MV-4-11 (cell line): ENCODE measurements at regions not wholly inside any gene's neighbourhood (a gene's known extent, or its start where the extent isn't known, plus 50 kb on each side); places are given as distances from the start of the nearest gene placed in this dataset.

Experiments
- DNase-seq: peaks from one replicate; lab custom pipeline; 2025; lab: John Stamatoyannopoulos, UW

DNA sequence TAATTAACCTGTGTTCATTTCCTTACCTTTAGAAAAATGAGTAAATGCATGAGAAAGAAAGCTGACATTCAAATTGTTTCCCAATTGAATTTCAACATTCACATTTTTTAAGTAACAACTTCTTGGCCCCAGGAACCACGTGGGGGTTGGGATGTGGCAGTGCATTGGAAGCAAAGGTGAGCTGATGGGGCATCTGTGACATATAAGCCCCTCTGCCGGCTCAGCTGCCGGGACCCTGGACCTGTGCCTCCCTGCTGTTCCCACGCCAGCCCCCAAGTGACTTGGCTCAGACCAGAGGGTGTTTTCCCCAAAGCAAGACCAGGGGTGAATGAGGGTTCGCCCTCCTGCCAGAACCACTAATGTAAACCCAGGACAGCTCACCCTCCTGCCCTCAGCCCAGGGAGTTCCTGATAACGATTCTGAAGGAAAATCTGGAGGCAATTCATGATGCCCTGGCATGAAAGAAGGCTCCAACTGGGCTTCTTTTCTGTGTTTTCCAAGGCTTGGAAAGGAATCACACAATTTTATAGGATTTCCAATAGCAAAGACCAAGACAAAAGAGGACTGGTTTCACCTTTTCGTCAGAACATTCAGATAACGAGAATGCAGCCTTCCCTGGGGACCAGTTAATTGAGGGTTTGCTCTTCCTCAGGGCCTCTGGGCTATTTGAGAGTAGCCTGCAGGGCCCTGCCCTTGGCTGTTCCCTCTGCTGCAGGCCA is 193.2 kb upstream of the TWIST2 start:
- no peak for DNase-seq

DNA sequence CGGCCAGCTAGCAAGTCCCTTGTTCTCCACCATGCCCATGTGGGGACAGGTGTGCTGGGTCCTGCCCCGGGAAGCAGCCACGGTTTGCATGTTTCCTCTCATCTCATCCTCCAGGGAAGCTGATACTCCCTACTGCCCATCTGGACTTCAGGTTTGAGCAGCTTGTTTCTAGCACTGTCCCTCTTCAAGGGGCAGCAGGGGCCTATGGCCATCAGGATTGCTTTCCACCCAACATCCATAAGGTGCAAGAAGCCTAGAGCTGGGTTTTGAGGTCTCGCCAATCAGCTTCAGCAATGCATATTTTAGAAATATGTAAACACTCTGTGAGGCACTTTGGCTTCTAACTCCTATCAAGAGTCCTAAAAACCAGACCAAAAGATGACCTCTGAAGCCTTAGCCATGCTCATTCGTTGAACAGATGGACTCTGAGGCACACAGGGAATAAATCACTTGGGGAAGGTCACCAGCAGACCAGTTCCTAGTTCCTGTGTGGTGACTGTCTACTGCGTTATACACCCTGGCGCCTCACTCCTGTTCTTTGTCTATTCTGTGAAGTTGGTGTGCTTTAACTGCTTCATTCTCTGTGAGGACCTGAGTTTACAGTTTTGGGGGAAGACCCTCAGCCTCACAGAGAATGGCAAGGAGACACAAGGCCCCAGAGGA is 192.6 kb upstream of the TWIST2 start:
- peak; percentile 11 for DNase-seq

DNA sequence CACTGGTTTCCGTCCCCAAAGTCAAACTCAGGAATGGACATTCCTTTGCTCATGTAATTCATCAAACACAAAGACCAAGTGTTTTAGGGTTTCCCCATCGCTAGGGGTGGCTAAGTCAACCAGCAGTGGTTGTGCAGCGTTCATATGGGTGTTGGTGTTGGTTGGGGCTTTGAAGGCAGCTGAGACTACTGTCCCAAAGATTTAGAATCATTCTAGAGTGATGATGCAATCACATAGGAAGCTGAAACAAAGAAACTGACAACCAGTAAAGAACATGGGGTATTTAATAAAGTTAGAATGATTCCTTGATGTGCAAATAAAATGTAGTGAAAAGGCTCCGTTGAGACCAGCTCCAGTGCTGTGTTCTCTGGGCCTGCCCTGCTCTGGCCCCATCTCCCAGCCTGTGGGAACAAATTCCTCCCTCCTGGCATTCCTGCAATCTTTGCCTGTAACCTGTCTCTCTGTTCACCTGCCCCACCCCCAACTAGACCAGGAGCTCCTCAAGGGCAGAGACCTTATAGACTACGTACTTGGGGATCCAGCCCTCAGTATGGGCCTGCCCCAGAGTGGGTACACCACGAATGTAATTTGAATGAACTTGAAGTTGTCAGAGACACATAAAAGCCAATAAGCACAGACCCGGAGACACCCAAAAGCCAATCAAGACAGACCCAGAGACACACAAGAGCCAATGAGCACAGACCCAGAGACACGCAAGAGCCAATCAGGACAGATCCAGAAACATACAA is 191.7 kb upstream of the TWIST2 start:
- DNase-seq, result peak; percentile 3

DNA sequence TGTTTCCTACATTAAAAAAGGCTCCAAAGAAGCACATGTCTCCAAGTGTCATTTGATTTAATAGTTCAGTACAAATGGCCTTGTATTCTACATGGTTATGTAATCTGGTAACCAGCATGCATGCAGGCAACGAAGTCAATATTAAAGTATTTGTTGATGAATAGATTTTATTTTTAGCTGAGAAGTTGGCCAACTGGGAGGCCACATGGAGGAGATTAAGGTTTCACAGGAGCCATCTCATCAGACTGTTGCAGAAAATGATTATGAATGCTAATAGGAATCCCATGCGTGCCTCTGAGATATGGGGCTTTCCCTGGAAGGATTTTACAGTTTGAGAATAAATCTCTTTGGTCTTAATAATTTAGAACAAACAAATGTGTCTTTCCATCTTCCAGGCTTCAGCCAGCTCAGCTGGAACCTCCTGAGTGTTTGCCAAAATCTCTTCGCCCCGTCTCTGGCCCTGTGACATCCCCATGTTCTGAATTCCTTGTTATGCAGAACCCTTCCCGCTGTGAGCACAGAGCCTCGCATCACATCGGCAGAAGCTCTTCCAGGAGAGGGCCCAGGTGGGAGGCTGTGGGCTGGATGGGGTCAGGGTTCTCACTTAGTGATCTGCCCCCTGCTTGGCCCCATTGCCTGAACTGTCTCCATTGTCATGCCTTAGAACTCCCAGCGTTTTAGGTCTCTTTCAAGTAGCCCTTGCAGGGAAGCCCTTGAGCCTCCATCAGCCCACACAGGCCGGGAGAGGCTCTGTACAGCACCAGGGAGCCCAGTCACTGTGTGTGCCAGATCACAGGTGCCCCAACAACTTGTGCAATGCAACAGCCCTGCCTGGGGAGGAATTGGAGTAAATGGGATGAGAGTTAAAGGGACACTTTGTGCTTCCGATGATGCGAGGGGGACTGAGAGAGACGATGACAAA is 190.5 kb upstream of the TWIST2 start:
- no peak for DNase-seq

DNA sequence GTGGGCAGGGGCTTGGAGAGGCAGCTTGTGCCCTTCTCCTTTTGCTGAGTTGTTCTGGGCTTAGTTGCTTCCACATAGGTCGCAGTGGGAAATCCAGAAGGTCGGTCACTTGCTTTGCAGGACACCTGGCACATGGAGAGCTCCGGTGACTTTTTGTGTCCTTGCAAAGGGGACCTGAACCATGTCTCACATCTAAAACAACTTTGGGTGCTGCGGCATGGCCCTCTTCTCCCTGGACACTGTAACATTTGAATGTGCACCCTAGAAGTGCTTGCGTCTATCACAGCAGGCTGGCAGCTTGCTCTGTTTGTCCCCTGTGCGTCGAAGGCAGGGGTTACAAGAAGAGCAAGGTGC is 189.9 kb upstream of the TWIST2 start:
- DNase-seq, result no peak

DNA sequence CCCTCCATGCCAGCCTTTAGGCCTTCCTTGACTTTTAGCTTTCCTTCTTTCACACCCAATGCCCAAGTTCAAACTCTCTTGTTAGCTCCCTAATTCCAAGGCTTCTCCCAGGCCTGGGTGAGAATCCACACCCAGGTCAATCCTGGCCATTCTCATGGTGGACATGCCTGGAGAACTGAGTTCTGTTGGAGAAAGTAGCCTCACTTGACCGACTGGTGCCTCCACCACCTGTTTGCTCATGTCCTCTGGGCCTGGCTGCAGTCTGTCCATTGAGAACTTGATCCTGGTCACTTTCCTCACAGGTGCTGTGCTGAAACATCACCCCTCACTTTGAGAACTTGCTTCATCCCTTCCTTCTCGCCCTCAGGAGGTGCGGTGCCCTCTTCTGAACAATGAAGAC is 189.1 kb upstream of the TWIST2 start:
- DNase-seq, result no peak

DNA sequence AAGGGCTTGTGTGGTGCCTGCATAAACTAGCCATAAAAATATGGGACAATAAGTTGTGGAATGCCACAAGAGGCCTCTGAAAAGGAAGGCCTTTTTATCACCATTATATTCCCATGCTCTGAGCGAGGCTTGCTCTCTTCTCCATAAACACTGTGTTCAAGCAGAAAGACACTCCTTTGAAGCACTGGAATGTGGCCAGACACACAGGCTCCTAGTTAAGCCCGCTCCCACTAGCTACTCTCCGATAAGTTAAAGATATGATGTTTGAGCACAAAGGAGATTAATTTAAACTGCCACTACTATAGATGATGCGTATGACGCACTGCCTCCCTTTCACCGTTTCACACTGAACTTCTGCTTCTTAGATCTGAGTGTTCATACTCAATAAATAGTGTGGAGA is 188.7 kb upstream of the TWIST2 start:
- no peak for DNase-seq

DNA sequence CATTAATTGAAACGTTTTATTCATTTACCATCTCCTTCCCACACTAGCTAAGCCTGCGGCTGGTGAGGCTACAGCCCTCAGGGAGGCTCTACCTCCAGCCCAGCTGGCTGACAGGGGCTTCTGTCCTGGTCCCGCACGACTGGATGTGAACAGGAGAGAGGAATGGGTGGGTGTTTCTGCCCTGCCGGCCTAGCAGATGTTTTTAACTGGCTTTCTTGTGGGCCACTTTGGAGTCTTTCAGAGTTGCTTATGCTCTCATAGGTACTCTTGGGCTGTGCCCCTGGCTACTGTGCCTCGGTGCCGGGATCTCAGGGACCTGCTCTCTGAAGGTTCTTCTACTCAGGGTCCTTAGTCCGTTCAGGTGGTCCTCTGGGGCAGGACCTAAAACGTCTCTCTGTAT is 184.3 kb upstream of the TWIST2 start:
- DNase-seq, result no peak

DNA sequence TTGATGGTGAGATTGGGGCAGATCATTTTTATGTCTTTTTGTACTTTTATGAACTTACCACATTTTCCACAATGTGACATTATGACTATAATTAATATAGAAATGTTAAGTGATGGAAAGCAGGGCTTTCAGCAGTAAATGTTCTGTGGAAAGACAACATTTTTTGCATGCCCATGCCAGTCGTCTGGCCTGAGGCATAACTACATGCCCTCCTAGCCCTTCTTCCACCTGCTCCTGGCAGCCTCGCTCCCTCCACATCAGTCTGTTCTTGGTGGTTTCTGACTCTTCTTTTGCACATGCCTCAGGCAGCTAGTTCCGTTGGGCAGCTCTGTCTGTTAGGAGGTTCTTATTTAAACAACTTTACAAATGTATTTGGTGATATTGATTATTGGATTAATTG is 182.0 kb upstream of the TWIST2 start:
- no peak for DNase-seq

DNA sequence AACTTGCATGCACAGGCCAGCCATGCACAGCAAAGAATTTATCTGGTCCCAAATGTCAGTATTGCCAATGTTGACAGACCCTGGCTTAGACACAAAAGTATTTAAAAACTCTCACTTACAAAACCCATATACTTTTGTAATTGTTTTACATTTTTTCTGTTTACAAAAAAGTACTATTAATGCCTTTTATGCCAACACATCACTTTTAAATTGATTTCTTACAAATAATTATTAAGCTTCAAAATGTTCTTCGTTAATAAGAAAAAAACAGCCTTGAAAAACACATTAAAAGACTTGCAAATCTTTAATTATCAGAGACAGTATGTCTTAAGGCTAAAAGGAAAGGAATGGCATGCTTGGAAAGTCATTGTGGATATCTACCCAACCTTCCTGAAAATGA is 181.3 kb upstream of the TWIST2 start:
- DNase-seq, result no peak

DNA sequence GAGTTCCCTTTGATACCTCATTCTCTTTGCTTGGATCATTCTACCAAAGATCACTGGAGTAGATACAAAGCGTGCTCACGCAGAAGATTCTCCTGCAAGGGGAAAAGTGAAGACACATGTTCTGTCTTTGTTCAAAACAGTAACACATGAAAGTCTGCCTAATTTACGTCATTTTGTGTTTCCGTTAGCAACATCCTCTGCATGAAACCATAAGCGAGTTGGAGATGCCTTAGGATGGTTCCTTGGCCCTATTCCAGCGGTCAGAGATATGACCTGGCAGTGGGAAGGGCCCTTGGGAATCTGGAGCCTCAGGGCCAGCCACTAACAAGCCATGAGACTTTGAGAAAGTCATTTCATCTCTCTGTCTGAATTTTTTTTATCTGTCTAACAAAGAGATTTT is 180.9 kb upstream of the TWIST2 start:
- DNase-seq, result no peak

DNA sequence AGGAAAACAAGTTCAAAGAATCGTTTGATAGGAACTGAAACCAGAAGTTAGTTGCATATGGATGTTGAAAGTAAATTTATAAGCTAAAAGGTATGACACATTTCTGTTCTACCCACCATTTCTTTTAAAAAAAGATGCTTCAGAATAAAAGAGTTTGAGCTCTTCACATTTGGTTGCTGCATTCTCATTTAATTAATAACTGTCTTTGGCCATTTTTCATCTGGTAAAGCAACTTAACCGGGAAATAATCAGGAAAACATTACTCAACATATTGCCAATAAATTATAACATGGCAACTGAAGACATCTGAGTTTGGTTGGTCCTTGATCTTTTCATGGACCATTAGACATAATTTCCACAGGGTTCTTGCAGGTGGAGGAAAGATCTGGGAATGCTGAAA is 180.2 kb upstream of the TWIST2 start:
- DNase-seq, result peak; percentile 48

DNA sequence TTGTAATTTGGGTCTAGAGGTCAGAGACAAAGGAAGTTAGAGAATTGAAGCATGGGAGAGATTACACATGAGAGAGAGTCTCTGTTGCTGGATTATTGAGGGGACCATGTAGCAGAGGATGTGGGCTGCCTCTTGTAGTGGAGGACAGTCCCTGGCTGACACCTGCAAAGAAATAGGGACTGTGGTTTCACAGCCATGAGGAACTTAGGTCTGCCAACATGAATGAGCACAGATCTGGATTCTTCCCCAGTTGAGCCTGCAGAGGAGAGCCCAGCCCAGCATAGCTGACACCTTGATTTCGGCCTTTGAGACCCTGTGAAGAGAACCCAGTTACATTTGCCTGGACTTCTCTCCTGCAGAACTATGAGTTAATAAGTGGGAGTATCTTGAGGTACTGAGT is 179.5 kb upstream of the TWIST2 start:
- DNase-seq, result no peak

DNA sequence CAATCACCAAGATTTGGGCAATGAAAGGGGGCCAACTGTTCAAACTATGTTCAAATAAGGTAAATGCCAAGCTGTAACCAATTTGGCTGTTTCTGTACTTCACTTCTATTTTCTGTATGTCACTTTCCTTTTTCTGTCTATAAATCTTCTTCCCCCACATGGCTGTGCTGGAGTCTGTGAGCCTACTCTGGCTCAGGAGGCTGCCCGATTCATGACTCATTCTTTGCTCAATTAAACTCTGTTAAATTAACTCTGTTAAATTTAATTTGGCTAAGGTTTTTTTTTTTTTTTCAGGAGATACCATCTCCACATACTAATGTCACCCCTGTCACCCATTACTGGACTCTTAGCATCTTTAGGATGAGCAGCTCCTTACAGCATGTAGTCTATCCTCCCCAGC is 178.8 kb upstream of the TWIST2 start:
- DNase-seq, result no peak

DNA sequence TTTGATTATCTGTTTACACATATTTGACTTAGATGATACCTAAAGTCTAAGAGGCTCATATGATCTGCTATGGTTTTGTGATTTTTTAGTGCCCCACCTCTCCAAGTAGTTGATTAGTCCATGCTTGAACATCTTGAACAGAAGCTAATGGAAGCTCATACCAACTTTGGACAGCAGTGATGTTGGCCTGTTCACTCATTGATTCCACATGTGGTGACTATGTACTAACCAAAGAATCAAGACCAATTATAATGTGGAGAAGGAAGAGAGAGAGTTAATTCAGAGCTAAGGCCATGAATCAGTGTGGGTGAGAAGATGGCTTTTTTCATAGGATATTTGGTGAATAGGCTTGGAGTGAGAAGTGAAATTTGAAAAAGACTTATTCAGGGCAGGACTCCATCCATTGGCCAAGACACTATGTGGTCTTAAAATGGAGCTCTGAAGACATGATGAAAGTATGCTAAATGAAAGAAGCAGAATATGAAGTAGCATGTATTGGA is 178.3 kb upstream of the TWIST2 start:
- DNase-seq, result no peak

DNA sequence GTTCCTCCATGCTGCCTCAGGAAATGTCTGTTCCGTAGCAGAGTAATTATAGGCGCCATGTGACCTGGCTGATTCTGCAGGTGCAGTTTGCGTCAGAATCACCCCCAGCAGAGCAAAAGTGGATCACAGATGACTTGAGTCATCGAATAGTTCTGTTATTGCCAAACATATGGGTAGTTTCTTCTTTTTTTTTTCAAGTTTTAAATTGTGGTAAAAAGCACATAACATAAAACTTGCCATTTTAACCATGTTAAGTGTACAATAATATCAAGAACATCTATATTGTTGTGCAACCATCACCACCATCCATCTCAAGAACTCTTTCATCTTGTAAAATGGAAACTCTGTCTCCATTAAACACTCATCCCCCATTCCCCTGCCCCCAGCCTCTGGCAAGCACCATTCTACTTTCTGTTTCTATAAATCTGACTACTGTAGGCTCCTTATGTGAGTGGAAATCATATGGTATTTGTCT is 177.7 kb upstream of the TWIST2 start:
- DNase-seq, result peak; percentile 65

DNA sequence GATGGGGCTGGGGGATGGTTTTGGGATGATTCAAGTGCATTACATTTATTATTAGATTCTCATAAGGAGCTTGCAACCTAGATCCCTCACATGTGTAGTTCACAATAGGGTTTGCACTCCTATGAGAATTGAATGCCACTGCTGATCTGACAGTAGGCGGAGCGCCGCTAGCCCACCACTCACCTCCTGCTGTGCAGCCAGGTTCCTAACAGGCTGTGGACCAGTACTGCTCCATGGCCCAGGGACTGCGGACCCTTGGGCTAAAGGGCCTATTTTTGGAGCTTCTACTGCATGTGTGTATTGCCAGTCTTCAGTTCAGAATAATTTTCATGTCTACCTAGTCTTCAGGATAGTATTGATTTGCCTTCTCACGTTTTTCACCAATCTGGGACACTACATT is 165.3 kb upstream of the TWIST2 start:
- DNase-seq, result no peak

DNA sequence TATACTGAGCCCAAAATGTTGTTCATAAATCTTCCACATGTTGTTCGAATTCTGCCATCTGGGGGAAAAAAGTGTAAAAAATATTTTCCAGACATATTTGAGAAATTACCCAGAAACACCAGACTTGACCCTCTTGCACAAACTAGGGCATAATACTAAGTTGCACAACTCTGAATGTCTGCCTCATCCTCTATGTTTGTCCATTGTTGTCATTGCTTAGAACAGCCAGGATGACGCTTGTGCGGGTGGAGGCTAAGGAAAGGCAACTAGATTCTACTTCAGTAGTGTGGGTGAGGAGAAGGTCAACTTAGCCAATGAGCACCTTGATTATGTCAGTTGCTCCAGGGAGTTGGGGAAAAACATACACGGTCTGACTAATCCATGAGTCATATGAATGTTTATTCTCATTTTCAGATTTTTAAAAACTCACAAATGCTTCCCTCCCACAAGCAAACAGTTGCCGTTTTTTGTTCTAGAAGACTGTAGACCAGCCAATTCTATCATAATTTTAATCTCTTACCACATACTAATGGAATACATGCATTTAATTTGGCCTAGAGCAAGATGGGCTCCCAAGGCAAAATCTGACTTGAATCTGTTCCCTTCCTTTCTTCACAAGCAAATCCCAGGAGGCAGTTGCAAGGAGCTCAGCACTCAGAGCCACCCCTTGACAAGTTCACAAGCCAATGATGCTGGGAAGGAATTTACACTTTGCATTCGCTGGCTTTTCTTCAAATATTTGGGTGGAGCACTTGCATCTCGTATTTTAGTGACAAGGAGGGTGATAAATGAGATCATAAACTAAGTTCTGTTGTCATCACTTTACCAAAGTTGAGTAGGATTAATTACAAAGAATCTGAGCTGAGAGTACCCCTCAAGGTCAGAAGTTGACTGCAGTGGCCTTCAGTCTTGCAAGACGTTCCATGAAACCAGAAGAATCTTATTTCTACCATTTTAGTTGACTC is 163.2 kb upstream of the TWIST2 start:
- peak; percentile 56 for DNase-seq

DNA sequence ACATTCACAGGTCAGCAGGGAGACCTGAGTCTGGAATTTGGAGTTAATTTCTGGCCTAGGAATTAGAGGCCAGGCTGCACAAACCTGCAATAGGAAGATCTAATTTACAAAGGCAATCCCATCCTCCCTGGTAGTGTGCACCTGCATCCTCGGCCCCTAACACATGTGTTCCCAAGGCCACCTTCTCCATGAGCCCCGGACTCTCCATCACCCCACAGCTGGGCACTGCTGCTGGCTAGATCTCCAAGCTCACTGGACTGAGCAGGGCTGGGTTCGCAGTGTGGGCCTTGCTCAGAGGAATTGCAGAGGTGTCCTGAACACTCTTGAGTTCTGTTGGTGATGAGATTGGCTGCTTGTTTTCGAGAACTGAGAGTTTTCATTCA is 162.6 kb upstream of the TWIST2 start:
- no peak for DNase-seq

DNA sequence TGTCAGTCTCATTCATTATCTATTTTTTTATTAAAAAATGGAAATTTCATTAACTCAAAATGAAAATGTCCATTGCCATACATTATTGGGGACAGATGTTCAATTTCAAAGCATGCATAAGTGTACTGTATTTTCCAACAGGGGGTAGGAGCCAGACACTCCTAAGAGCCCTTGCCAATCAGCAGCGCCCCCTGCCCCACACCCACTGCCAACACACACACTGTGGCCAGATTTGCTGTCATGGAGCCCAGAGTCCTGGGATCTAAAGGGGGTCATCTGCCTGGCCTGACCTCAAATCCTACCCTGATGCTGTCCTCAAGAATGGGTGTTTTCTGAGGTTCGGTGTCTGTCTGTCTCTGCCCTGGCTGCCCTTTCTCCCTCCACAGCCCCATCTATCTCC is 162.2 kb upstream of the TWIST2 start:
- DNase-seq, result no peak

DNA sequence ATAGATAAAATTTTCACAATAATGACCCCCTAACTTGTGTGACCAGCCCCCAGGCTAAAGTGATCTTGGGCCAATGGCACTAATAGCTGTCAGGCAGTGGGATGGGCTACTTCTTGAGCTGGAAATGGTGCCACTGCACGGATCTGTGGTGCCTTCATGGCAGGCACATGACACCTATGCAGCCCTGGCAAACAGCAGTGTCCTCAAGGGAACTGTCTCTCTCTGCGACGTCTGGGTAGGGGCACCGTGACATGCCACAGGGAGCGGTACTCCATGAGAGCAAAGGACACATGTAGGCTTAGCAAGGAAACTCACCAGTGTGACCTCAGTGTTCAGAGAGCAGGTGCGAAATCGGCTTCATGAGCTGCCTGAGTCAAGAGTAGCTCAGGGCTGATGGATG is 161.7 kb upstream of the TWIST2 start:
- no peak for DNase-seq
